Astrocyte (in vitro differentiated cells and primary cell): ENCODE measurements at regions not wholly inside any gene's neighbourhood (a gene's known extent, or its start where the extent isn't known, plus 50 kb on each side); places are given as distances from the start of the nearest gene placed in this dataset.

Source experiments
- DNase-seq: peaks from one replicate; pipeline ENCODE4 v3.0.0-alpha.2; 2010; ENCODE audit warnings: low read depth
- FAIRE-seq: peaks from 2 replicates; lab custom pipeline; 2011; peaks lifted over from hg19 to GRCh38; lab: Jason Lieb, UNC
- H2AFZ ChIP-seq: 2 replicates; pipeline ENCODE4 v1.6.0; 2012; ENCODE audit warnings: low read depth, low read length, inconsistent platforms
- H3K27ac ChIP-seq: 2 replicates; pipeline ENCODE4 v1.5.1; 2011; ENCODE audit warnings: low read depth, low read length, inconsistent platforms
- H3K27me3 ChIP-seq: 2 replicates; pipeline ENCODE4 v1.6.0; 2011; ENCODE audit warnings: low read length, inconsistent platforms; ENCODE audit not compliant: insufficient read depth
- H3K36me3 ChIP-seq: 2 replicates; pipeline ENCODE4 v1.5.1; 2011; ENCODE audit warnings: low read length, inconsistent platforms; ENCODE audit not compliant: insufficient read depth
- H3K4me1 ChIP-seq: 2 replicates; pipeline ENCODE4 v1.5.1; 2011; ENCODE audit warnings: low read length, inconsistent platforms; ENCODE audit not compliant: insufficient read depth
- H3K4me2 ChIP-seq: 2 replicates; pipeline ENCODE4 v1.6.0; 2012; ENCODE audit warnings: low read length, inconsistent platforms
- H3K4me3 ChIP-seq: 2 replicates; pipeline ENCODE4 v1.5.1; 2011; ENCODE audit warnings: low read depth, mild to moderate bottlenecking, low read length, inconsistent platforms; ENCODE audit not compliant: insufficient read depth
- H3K79me2 ChIP-seq: 2 replicates; pipeline ENCODE4 v1.6.0; 2012; ENCODE audit warnings: mild to moderate bottlenecking, low read length, inconsistent platforms; ENCODE audit not compliant: insufficient read depth
- H3K9ac ChIP-seq: 2 replicates; pipeline ENCODE4 v1.6.0; 2012; ENCODE audit warnings: mild to moderate bottlenecking, low read length, inconsistent platforms
- H3K9me3 ChIP-seq: 2 replicates; pipeline ENCODE4 v1.5.1; 2012; ENCODE audit warnings: low read depth, mild to moderate bottlenecking, low read length, inconsistent platforms; ENCODE audit not compliant: insufficient read depth
- H4K20me1 ChIP-seq: 2 replicates; pipeline ENCODE4 v1.6.0; 2012; ENCODE audit warnings: low read length, inconsistent platforms; ENCODE audit not compliant: insufficient read depth
- H3K27ac Mint-ChIP-seq: one replicate; pipeline ENCODE4 v1.8.0; 2021; ENCODE audit warnings: mild to moderate bottlenecking, mixed read lengths; ENCODE audit not compliant: unreplicated experiment
- H3K27me3 Mint-ChIP-seq: one replicate; pipeline ENCODE4 v1.8.0; 2021; ENCODE audit warnings: low read depth, mixed read lengths; ENCODE audit not compliant: unreplicated experiment
- H3K36me3 Mint-ChIP-seq: one replicate; pipeline ENCODE4 v1.8.0; 2021; ENCODE audit warnings: low read depth, mixed read lengths; ENCODE audit not compliant: unreplicated experiment
- H3K4me1 Mint-ChIP-seq: one replicate; pipeline ENCODE4 v1.8.0; 2021; ENCODE audit warnings: low read depth, mixed read lengths; ENCODE audit not compliant: unreplicated experiment
- H3K4me3 Mint-ChIP-seq: one replicate; pipeline ENCODE4 v1.8.0; 2021; ENCODE audit warnings: mild to moderate bottlenecking, moderate library complexity, mixed read lengths; ENCODE audit not compliant: unreplicated experiment
- H3K9me3 Mint-ChIP-seq: one replicate; pipeline ENCODE4 v1.8.0; 2021; ENCODE audit warnings: mild to moderate bottlenecking, mixed read lengths; ENCODE audit not compliant: unreplicated experiment
- CTCF ChIP-seq: IDR thresholded peaks from 2 replicates; pipeline ENCODE4 v1.5.1; 2011; ENCODE audit warnings: low read depth, mild to moderate bottlenecking, inconsistent platforms, low read length, moderate library complexity; ENCODE audit not compliant: insufficient read depth
- EZH2 ChIP-seq: IDR thresholded peaks from 2 replicates; pipeline ENCODE4 v1.6.1; 2012; ENCODE audit warnings: mild to moderate bottlenecking, low read length, inconsistent platforms; ENCODE audit not compliant: insufficient read depth

GRCh38 chr14:58784931-58785330 is 147.2 kb downstream of the DACT1 start:
- H3K9ac ChIP-seq, result no peak overlapping the region
- H3K9me3 ChIP-seq, result no peaks in the 10 kb centered on the region
- H3K36me3 ChIP-seq, result no peaks in the 10 kb centered on the region
- Mint-ChIP-seq H3K4me3 (no peak overlapping the region), H3K36me3 (no peaks in the 10 kb centered on the region), H3K4me1 (peaks cover 1% of the 10 kb centered on the region), H3K27ac (no peak overlapping the region), H3K9me3 (no peaks in the 10 kb centered on the region), H3K27me3 (peaks cover 7% of the 10 kb centered on the region)
- H3K4me3 ChIP-seq, result no peak overlapping the region
- no peak overlapping the region for H3K4me2 ChIP-seq
- no peak for TF ChIP-seq CTCF
- no peak for TF ChIP-seq EZH2
- H3K27me3 ChIP-seq, result no peaks in the 10 kb centered on the region
- H4K20me1 ChIP-seq, result no peaks in the 10 kb centered on the region
- H3K27ac ChIP-seq, result no peak overlapping the region
- H3K4me1 ChIP-seq, result no peaks in the 10 kb centered on the region
- no peak overlapping the region for H2AFZ ChIP-seq
- FAIRE-seq, result no peak
- no peaks in the 10 kb centered on the region for H3K79me2 ChIP-seq
- DNase-seq, result no peak

GRCh38 chr14:58785701-58786100 is 147.9 kb downstream of the DACT1 start:
- H3K27me3 ChIP-seq, result no peaks in the 10 kb centered on the region
- FAIRE-seq, result no peak
- Mint-ChIP-seq H3K9me3 (no peaks in the 10 kb centered on the region), H3K27ac (no peak overlapping the region), H3K4me3 (no peak overlapping the region), H3K36me3 (no peaks in the 10 kb centered on the region), H3K27me3 (peaks cover 2% of the 10 kb centered on the region), H3K4me1 (peaks cover 1% of the 10 kb centered on the region)
- no peaks in the 10 kb centered on the region for H4K20me1 ChIP-seq
- H2AFZ ChIP-seq, result no peak overlapping the region
- TF ChIP-seq EZH2 (no peak), CTCF (no peak)
- H3K36me3 ChIP-seq, result no peaks in the 10 kb centered on the region
- H3K4me2 ChIP-seq, result no peak overlapping the region
- no peaks in the 10 kb centered on the region for H3K79me2 ChIP-seq
- no peak overlapping the region for H3K4me3 ChIP-seq
- H3K27ac ChIP-seq, result no peak overlapping the region
- no peaks in the 10 kb centered on the region for H3K4me1 ChIP-seq
- no peak overlapping the region for H3K9ac ChIP-seq
- H3K9me3 ChIP-seq, result no peaks in the 10 kb centered on the region
- no peak for DNase-seq

- TF ChIP-seq CTCF, result no peak
- no peak for TF ChIP-seq EZH2
- no peaks in the 10 kb centered on the region for H3K9me3 Mint-ChIP-seq
- FAIRE-seq (no peak), DNase-seq (no peak)
- H3K36me3 ChIP-seq, result no peaks in the 10 kb centered on the region
- no peak overlapping the region for H3K4me2 ChIP-seq
- H3K27me3 ChIP-seq, result no peaks in the 10 kb centered on the region
- no peak overlapping the region for H3K4me3 Mint-ChIP-seq
- H3K4me1 Mint-ChIP-seq, result peaks cover 3% of the 10 kb centered on the region
- no peaks in the 10 kb centered on the region for H3K36me3 Mint-ChIP-seq
- no peak overlapping the region for H3K27ac Mint-ChIP-seq
- H3K4me3 ChIP-seq, result no peak overlapping the region
- H3K27me3 Mint-ChIP-seq, result peaks cover 2% of the 10 kb centered on the region
- H3K9me3 ChIP-seq, result no peaks in the 10 kb centered on the region
- no peak overlapping the region for H3K27ac ChIP-seq
- no peak overlapping the region for H2AFZ ChIP-seq
- no peaks in the 10 kb centered on the region for H3K79me2 ChIP-seq
- no peaks in the 10 kb centered on the region for H3K4me1 ChIP-seq
- H4K20me1 ChIP-seq, result no peaks in the 10 kb centered on the region
- H3K9ac ChIP-seq, result no peak overlapping the region
Measured at GRCh38 chr14:58787592-58787991, 149.8 kb downstream of the DACT1 start.
